ENCODE measurements at regions not wholly inside any gene's neighbourhood (a gene's known extent, or its start where the extent isn't known, plus 50 kb on each side); places are given as distances from the start of the nearest gene placed in this dataset.

DNA sequence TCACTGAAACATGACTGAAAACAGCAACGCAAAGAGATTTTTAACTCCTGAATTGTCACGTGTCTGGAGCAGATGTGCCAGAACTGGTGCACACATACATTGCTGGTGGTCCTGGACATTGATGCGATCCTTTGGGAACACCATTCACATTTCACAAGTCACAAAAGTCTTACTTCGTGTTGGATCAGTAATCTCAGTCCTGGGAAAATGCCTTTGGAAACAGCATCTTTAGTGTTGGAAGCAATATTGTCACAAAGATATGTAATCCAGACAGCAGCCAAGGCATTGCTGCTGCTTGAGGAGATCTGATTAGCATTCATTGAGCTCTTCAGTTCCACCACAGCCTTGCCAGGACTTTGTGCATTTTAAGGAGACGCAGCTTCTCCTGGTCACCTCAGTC, 126.2 kb upstream of the SH3BP4 start:
- Histone ChIP-seq H3K4me3 (no peak overlapping the region), H3K27ac (no peak overlapping the region), H3K27me3 (no peaks in the 10 kb centered on the region), H3K36me3 (no peaks in the 10 kb centered on the region), H3K9me3 (no peaks in the 10 kb centered on the region), H3K4me1 (peaks cover 5% of the 10 kb centered on the region)
- TF ChIP-seq, protein P1, sequence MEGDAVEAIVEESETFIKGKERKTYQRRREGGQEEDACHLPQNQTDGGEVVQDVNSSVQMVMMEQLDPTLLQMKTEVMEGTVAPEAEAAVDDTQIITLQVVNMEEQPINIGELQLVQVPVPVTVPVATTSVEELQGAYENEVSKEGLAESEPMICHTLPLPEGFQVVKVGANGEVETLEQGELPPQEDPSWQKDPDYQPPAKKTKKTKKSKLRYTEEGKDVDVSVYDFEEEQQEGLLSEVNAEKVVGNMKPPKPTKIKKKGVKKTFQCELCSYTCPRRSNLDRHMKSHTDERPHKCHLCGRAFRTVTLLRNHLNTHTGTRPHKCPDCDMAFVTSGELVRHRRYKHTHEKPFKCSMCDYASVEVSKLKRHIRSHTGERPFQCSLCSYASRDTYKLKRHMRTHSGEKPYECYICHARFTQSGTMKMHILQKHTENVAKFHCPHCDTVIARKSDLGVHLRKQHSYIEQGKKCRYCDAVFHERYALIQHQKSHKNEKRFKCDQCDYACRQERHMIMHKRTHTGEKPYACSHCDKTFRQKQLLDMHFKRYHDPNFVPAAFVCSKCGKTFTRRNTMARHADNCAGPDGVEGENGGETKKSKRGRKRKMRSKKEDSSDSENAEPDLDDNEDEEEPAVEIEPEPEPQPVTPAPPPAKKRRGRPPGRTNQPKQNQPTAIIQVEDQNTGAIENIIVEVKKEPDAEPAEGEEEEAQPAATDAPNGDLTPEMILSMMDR (IDR thresholded peaks at IDR 0.05), result no peak
- no peak for TF ChIP-seq POLR2AphosphoS5 (IDR thresholded peaks at IDR 0.05)
- TF ChIP-seq EP300 (IDR thresholded peaks at IDR 0.05), result no peak
- TF ChIP-seq POLR2A (IDR thresholded peaks at IDR 0.05), result no peak
- no peak for DNase-seq (ENCODE audit: low spot score in 2 of 2)
- 58% methylated on average over 5 of the region's 5 CpGs for WGBS

DNA sequence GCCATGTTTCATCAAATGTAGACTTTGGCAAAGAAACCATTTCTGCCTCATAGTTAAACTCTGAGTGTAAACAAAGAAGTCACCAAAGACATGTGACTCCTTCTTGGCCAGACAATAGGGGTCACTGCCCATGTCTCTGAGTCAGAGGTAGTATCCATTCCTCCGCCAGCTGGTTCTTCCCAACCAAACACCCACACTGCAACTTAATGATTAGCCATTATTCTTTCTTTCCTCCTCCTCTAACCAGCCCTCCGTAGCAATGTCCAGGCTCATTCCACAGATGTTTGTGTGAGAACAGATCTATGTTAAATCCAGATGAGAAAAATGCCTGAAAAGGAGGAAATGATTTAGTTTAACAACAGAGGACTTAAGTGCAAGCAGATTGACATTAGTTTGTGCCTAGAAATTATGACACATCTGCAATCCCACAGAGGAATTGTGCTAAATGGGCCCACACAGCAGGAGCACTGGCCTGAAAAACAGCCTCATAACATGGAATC, 127.9 kb upstream of the SH3BP4 start:
- no peaks in the 10 kb centered on the region for H3K27me3 ChIP-seq
- H3K9me3 ChIP-seq, result no peaks in the 10 kb centered on the region
- peak overlapping the region; percentile 65 for H3K27ac ChIP-seq
- DNase-seq (ENCODE audit: low spot score in 2 of 2), result no peak
- H3K4me1 ChIP-seq, result peaks cover 5% of the 10 kb centered on the region
- no peak for TF ChIP-seq POLR2A (IDR thresholded peaks at IDR 0.05)
- TF ChIP-seq EP300 (IDR thresholded peaks at IDR 0.05), result no peak
- TF ChIP-seq, protein P1 (IDR thresholded peaks at IDR 0.05), result no peak
- no peak for TF ChIP-seq POLR2AphosphoS5 (IDR thresholded peaks at IDR 0.05)
- WGBS, result 56% methylated on average over 2 of the region's 2 CpGs
- no peaks in the 10 kb centered on the region for H3K36me3 ChIP-seq
- H3K4me3 ChIP-seq, result no peak overlapping the region

DNA sequence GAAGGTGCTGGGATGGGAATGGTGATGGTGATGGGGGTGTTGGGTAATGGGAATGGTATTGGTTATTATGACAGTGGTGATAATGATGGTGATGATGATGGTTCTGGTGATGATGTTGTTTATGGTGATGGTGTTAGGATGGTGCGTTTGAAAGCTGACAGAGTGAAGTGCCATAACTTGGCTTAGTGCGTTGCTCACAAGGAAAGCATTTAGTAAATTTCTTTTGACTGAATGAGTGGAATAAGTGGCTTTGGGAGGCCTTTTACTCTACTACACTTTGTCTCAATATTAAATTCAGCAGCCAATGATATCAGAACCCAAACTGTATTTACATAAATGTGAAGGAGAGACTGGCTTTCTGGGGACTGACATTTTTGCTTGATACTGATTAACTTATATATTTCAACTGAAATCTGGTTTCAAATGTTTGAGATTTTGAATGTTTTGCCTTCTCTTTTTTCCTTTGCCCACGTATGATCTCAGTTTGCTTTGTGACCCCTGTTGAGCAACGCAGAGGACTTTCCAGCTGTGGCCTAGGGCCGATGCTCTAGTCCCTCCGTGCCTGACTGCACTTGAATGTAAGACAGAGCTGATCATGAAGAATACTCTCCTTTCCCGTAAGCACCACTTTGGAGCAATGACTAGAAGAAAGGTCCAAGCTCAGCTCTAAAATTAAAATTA, 128.5 kb upstream of the SH3BP4 start:
- Histone ChIP-seq H3K36me3 (no peaks in the 10 kb centered on the region), H3K27me3 (no peaks in the 10 kb centered on the region), H3K27ac (peak overlapping the region; percentile 65), H3K4me1 (peaks cover 5% of the 10 kb centered on the region), H3K4me3 (no peak overlapping the region), H3K9me3 (no peaks in the 10 kb centered on the region)
- TF ChIP-seq POLR2A (IDR thresholded peaks at IDR 0.05) (no peak), POLR2AphosphoS5 (IDR thresholded peaks at IDR 0.05) (no peak), EP300 (IDR thresholded peaks at IDR 0.05) (no peak)
- TF ChIP-seq, protein P1 (IDR thresholded peaks at IDR 0.05), result no peak
- DNase-seq (ENCODE audit: low spot score in 2 of 2), result no peak
- WGBS, result 67% methylated on average over 7 of the region's 7 CpGs

DNA sequence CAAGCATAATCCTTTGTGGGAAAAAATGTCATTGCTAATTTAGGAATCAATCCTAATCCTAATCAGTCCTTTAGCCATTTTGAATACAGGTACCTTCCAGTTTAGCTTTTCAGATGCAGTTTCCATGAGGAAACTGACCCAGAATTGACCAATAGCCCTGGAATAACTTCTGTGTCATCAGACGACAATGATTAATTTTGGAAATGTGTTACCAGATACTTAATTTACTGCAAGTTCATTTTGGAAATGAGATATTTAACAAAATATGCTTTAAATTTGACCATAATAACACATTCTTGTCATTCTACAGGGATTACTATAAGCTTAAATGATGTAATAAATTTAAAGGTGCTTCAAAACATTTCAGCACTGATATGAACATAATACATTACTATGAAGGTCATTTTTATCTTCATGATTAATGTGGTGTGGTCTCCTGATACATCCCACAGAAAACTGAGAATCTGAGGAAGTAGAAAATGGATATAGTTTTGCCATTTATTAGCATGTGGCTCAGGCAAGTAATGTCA, 129.8 kb upstream of the SH3BP4 start:
- Histone ChIP-seq H3K27me3 (no peaks in the 10 kb centered on the region), H3K36me3 (no peaks in the 10 kb centered on the region), H3K9me3 (no peaks in the 10 kb centered on the region), H3K4me1 (peaks cover 5% of the 10 kb centered on the region), H3K4me3 (no peak overlapping the region), H3K27ac (no peak overlapping the region)
- no peak for TF ChIP-seq POLR2A (IDR thresholded peaks at IDR 0.05)
- TF ChIP-seq, protein P1 (IDR thresholded peaks at IDR 0.05), result no peak
- no peak for TF ChIP-seq POLR2AphosphoS5 (IDR thresholded peaks at IDR 0.05)
- no peak for TF ChIP-seq EP300 (IDR thresholded peaks at IDR 0.05)
- 91% methylated on average over 1 of the region's 1 CpG for WGBS
- DNase-seq (ENCODE audit: low spot score in 2 of 2), result no peak

DNA sequence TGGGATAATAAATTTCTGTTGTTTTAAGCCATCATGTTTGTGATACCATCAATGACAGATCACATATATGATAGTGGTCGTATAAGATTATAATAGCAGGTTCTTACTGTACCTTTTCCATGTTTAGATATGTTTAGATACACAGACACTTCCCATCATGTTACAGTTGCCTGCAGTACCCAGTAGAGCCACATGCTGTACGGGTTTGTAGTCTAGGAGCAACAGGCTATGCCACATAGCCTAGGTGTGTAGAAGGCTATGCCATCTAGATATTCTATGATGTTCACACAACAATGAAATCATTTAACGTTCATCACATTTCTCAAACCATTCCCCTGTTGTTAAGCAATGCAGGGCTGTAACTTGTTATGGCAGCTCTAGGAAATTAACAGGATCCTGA, 132.9 kb upstream of the SH3BP4 start:
- no peak for DNase-seq (ENCODE audit: low spot score in 2 of 2)
- 72% methylated on average over 3 of the region's 3 CpGs for WGBS
- TF ChIP-seq, protein P1 (IDR thresholded peaks at IDR 0.05), result peak in 1 of 2 donors; percentile 11
- no peak for TF ChIP-seq EP300 (IDR thresholded peaks at IDR 0.05)
- no peaks in the 10 kb centered on the region for H3K4me1 ChIP-seq
- no peaks in the 10 kb centered on the region for H3K9me3 ChIP-seq
- no peaks in the 10 kb centered on the region for H3K36me3 ChIP-seq
- no peak overlapping the region for H3K27ac ChIP-seq
- H3K27me3 ChIP-seq, result no peaks in the 10 kb centered on the region
- no peak overlapping the region for H3K4me3 ChIP-seq

Data from suprapubic skin (tissue), 4 donors.